Frontal cortex (tissue), 3 donors: ENCODE measurements at regions not wholly inside any gene's neighbourhood (a gene's known extent, or its start where the extent isn't known, plus 50 kb on each side); places are given as distances from the start of the nearest gene placed in this dataset.

ENCODE experiments used
- DNase-seq, 2 donors: peaks; one replicate each; pipeline ENCODE4 v3.0.0; 2012; ENCODE audit warnings: low spot score in 2 of 2
- FAIRE-seq: peaks from 2 replicates; lab custom pipeline; 2012; peaks lifted over from hg19 to GRCh38; lab: Jason Lieb, UNC
- donor health status: control.
- donor health status: control.
- donor health status: control.

DNA sequence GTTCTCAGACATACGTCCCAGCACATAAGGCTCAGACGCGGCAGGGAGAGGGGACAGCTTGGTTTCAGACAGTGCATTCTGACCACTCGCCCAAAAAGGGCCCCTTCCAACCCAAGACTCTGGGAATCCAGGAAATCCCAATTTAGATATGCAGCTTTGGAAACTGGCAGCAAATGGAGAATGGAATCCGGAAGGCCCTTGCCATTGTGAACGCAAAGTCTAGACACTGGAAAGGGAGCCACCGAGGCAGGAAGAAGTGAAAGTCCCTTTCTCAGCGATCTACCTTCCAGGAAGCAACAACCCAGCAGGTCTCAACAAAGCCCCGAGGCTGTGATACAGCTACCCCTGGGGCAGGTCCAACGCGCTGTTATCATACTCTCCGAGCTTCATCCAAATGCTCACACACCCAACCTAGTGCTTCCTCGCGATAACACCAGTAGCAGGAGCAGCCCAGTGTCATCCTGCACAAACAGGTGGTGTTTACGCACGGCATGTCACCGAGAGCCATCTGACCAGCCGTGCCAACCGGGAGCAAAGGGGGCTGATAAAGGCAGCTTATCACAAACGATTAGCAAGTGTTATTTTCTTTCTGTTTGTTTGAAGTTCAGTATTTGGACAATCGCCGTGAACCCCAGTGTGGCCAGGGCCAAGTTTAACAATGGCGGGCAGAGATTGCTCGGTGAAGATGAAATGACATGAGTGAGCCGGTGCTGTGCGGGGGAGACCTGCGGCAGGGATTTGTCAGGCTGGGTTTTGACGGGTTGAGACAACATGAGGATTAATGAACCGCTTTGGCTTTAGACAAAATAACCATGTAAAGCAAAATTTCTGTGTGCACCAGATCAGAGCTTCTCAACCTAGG, 240.6 kb downstream of the FOXL1 start:
- no peak for FAIRE-seq
- DNase-seq = no peak

DNA sequence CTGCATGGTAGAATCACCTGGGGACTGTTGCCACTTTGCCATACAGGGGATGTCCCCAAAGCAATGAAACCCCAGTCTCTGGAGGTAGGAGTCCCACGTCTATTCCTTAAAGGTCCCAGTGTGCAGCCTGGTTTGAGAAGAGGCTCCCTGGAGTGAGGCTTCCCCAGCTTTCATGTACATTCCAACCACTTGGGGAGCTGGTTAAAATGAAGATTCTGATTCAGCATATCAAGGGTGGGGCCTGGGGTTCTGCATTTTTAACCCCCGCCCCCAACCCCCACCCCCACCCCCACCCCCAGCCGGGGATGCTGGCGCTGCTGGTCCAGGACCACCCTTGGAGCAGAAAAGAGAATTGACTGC, 241.2 kb downstream of the FOXL1 start:
- FAIRE-seq = no peak
- no peak for DNase-seq

DNA sequence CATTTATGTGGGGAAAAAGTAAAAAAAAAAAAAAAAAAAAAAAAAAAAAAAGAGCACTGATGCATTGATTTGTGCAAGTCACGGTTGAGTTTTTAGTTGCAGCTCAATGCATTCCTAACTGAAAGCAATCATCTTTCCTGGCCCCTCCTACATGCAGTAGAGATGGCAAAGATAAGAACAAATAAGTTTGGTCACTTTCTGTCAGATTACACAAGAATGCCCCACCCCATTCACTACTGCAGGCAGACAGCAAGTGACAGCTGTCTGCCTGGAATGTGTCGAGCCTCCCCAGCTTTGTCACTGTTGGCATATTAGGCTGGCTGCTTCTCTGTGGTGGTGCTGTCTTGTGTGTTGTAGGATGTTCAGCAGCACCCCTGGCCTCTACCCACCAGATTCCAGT, 243.5 kb downstream of the FOXL1 start:
- DNase-seq (no peak), FAIRE-seq (no peak)

DNA sequence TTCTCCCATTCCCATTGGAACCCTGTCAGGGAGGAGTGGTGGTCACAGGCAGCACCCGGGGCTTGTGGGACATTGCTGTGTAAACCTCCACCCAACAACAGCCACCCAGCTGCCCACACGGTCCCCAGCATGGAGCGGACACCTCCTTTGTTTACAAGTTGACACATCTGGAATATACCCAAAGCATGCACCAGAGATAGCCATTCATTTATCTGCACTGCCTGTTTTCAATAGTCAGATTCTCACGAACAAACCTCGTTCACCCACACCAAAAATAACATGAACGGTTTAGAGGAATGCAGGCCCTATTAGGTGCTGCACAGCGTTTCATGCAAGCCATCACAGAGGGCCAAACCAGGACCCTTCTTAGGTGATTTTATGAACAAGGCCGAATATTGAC, 244.8 kb downstream of the FOXL1 start:
- DNase-seq (no peak), FAIRE-seq (no peak)

DNA sequence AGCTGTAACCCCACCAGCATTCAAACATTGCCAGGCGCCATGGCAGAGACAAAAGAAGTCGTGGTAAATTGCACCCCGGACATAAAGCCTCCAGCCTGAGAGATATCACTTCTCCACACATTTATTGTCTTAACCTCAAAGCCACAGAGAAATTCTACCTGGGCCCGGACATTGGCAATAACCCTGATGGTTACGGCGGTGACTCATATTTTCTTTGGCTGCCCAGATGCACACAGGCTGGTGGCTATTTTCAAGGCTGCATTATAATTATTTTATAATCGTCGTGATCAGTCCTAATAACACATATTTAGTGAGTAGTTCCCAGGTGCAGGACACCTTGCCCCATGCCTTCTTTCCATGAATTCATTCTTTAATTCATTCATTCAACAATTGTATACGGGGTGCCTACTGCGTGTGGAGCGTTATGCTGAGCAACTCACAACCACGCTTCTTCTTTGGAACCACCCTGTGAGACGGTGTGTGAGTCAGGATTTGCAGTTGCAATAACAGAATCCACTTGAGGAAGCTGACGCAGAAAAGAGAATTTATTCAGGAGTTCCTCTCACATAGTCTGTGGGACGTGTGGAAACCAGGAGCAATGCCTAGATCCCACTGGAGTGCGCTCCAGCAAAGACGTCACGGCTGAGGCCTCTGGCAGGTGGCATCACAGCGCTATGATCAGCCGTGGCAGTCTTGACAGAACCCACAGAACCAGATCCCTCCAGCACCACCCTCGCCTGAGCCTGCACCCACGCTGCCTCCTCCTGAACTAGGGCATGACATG, 245.7 kb downstream of the FOXL1 start:
- no peak for DNase-seq
- no peak for FAIRE-seq

DNA sequence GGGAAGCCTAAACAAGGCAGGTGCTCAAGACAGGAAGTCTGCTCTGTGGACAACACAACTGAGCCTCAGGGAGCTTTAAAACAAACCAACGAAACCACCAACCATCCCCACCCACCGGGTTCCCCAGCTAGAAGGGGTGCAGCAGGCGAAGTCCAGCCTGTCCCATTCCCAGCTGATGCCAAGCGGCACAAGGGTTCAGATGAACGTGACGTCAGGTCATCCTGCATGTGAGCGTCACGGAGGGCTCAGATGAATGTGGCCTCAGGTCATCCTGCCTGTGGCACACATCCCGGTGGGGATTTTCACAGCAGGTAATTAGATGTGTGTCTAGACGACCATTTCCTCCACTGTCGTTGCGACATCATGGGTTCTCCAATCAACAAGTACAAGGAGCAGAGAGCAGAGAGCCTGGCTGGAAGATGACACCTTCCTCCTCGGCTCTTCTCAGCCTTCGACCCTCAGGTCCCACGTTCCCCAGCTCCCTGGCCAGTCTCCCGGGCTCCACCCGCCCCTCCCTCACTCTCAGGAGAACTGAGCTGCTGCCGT, 246.5 kb downstream of the FOXL1 start:
- FAIRE-seq (no peak), DNase-seq (no peak)

DNA sequence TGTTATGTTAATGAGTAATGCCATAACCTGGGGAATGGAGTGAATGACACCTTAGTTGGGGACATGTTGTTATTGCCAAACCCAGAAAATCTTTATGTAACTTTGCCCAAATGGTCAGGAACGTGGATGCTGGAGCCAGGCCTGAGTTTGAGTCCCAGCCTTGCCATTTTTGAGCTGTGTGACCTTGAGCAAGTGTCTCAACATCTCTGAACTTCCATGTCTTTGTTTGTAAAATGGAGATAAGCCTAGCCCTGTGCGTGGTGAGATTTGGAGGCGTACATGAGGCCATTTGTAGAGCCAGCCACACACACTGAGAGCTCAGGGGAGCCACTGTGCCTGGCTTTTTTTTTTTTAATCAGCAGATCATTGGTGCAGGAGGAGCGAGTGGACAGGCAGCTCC, 247.3 kb downstream of the FOXL1 start:
- DNase-seq = no peak
- FAIRE-seq = no peak

DNA sequence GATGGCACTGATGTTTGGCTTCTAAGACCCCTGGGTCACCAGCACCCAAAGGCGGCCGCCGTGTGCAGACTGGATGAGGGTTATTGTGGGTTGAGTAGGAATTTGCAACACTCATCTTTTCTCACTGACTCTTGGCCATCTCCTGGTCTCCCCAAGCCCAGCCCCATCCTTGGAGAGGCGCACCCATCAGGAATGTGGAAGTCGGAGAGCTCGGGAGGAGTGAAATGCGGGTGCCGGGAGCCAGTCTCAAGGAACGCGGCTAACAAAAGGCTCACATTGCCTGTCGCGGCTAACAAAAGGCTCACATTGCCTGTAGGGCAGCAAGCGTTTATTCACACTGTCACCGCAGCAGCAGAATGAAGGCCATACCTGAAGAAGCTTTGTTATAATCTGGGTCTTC, 248.6 kb downstream of the FOXL1 start:
- FAIRE-seq = no peak
- DNase-seq = no peak

DNA sequence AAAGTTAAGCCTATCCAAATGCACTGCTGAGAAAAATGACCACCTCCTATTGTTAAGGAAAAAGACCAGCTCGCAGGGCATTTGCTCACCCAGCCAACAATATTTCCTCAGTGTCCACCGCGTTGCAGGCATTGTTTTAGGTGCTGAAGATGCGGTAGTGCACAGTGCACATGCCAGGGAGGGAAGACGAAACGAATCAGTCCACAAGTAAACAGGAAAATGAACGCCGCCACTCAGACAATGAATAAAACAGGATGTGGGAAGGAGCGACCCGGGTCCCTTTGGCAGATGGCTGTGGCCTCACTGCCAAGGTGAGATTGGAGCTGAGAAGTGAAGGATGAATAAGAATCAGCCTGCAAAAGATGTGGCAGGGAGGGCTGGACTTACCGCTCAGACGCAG, 249.2 kb downstream of the FOXL1 start:
- no peak for DNase-seq
- FAIRE-seq = no peak

DNA sequence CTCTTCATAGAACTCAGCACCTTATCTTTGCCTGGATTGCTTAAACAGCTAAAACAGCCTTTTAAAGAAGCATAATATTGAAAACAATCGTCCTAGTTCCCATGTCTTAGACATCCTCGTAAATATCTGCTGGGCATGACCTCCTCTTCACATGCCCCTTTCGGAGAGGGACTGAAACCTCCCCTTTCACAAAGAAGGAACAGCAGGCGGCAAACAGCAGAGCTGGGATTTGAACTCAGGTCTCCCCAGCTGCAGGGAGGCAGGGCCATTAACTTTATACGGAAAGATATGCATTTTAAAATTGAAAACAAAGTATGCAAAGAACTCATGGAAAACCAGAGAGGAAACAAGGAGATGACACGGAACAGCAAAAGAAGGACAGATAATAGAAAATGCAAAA, 249.9 kb downstream of the FOXL1 start:
- no peak for DNase-seq
- no peak for FAIRE-seq

DNA sequence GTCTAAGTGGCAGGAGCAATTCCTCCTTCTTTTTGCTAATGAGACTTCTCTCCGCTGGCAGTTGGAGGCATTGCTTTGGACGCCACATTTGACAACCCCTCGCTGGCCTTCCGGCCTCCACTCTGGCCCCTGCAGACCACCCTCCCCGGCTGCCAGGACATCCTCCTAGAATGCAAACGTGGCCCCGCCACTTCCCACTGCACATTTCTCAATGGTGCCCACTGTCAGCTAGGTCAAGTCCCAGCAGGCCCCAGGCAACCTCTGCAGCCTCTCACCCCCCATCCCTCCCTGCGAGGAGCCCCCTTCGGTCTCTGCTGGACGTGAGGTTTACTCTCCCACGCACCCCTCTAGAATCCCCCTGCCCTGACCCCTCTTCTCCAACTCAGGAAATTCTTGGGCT, 250.3 kb downstream of the FOXL1 start:
- DNase-seq (no peak), FAIRE-seq (no peak)

DNA sequence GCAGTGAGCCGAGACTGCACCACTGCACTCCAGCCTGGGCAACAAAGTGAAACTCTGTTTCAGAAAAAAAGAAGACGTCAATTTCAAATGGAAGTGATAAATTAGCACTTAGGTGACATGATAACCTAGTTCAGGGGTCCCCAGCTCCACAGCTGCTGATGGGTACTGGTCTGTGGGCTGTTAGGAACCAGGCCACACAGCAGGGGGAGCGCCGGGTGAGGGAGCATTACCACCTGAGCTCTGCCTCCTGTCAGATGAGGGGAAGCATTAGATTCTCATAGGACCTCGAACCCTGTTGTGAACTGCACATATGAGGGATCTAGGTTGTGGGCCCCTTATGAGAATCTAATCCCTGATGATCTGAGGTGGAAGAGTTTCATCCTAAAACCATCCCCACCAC, 253.0 kb downstream of the FOXL1 start:
- DNase-seq = no peak
- no peak for FAIRE-seq

DNA sequence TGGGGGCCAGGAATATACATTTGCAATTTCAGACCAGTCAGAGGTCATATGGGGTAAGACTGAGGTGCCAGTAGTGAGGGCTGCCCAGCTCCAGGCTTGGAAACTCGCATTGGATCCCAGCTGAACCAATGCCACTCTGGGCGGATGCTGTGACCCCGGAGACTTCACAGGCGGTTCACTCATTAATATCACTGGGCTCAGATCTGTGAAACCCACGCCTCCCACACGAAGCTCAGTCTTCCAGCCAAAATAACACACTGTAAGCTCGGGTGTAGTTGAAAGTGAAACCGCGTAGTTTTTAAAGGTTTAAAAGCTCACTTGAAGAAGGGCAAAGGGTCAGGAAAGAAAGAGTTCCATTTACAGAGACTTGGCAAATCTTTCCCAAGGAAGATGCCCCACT, 254.8 kb downstream of the FOXL1 start:
- FAIRE-seq (no peak), DNase-seq (no peak)

DNA sequence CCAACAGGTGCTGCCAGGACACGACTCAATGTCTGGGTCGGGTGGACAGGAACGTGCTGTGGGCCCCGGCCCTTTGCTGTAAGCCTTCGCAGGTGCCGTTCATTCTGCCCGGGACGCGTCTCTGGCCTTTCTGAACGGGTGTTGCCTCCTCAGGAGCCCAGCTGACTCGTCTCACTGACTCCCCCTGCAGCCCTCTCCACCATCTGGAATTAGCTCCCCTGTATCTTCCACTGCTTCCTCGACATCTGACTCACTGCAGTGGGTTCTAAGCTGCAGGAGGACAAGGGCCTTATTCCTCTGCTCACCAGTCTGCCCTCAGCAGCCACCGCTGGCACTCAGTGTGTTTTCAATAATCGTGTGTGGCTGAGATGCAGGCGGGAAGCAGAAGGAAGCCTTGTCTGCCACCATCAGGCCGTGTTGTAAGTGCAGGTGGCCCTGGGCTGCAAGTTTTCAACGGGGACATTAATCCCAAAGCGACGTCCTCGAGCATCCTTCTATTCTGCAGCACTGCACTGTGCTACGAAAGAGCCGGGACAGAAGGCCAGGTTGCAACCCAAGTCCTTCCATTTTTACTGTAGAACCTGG, 256.2 kb downstream of the FOXL1 start:
- no peak for DNase-seq
- FAIRE-seq = no peak

DNA sequence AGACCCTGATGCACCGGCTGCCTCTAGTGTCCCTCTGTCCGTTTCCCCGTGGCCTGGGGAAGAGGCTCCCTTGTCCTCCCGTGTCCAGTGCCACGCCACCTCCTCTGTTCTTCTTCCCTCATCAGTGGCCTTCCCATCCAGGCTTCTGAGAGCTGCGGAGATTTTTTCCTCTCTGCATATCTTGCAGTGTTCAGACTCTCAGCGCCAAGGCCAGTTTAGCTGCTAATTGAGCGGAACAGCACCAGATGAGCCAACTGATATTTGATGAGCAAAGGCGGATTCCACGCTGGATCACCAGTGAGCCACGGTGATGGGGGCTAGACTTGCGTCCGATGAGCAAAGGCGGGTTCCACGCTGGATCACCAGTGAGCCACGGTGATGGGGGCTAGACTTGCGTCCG, 257.6 kb downstream of the FOXL1 start:
- FAIRE-seq = no peak

DNA sequence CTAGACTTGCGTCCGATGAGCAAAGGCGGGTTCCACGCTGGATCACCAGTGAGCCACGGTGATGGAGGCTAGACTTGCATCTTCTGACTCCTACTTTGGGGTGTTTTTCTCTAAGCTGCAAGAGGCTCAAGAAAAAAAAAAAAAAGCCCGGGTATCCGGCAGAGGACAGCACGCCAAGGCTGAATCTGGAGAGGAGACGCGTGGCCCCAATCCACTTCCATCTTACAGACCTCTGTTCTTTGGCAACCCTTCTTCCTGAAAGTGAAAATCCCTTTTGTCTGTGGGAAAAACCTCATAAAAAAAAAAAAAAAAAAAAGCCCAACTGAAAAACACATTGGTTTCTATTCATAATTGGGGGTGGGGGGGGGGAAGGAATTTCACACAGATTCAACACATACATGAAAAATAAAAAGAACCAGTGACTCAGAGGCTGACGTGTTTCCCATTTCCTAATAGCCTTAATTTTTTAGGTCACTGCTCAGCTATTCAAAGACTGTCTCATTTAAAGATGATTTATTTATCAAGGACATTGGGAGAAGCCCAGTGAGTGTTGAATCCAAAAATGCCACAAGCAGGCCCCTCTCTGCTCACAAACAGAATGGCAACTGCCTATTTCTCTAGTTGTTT, 258.3 kb downstream of the FOXL1 start:
- DNase-seq = no peak

More for the DNA sequence above, 257.6 kb downstream of the FOXL1 start:
- DNase-seq = no peak

DNA sequence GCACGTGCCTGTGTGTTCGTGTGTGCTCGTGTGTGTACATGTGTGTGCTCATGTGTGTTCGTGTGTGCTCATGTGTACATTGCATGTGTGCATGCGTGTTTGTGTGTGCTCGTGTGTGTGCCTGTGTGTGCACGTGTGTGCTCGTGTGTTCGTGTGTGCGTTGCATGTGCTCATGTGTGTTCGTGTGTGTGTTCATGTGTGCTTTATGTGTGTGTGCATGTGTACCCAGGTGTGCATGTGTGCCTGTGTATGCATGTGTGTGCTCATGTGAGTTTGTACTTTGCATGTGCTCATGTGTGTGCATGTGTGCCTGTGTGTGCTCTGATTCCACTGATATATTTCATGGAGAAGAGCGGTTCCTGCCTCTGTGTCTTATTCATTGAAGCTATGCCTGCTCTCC, 265.5 kb downstream of the FOXL1 start:
- no peak for DNase-seq
- no peak for FAIRE-seq

More for the DNA sequence above, 258.3 kb downstream of the FOXL1 start:
- no peak for FAIRE-seq

DNA sequence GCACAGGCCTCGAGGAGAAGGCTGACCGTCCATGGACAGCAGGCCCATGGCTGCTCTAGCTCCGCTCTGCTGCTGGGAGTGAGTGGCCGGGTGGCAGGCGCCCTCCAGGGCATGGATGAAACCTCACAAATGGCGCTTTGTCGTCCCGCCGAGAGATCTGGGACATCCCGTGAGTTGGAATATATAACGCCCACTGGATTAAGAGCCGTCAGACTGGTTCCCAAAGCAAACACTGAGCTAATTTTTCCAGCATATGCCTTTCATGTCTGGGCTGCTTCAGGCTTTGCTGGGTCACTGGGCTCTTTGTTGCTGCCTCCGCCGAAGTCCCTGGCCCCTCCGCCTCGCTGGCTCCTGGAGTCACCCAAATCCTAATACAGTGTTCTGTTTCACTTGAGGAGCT, 266.3 kb downstream of the FOXL1 start:
- no peak for FAIRE-seq

DNA sequence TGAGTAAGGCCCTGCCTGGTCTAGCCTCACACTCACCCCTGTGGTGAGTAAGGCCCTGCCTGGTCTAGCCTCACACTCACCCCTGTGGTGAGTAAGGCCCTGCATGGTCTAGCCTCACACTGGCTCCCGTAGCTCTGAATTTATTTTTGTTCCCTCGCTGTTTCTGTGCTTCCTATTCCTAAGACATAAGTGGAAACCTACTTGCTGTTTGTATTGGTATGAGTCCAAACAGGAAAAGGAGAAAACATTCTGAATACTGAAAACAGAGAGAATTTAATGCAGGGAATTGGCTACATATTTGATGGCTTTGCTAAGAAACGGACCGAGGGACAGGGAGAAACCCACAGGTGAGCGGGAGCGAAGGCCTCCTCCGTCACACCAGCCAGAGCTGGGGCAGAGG, 267.8 kb downstream of the FOXL1 start:
- DNase-seq (no peak), FAIRE-seq (no peak)

More for the DNA sequence above, 266.3 kb downstream of the FOXL1 start:
- DNase-seq = no peak

DNA sequence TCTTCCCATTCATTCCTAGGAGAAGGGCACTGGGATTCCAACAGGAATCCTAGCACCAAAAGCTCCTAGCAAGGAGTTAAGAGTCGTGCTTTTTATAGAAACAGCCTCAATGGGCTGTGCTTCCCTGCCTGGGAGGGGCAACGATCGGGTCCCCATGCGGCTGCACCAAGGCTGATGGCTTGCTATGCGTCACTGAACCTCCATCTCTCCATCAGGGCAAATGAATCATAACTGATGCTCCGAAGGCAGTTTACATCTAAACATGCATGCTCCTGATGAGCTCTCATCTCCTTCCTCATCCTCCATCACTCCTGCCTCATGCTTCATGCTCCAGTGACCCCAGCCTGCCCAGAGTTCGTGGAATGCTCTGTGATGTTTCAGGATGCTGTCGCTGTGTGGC, 270.5 kb downstream of the FOXL1 start:
- DNase-seq (no peak), FAIRE-seq (no peak)
